ENCODE measurements at regions not wholly inside any gene's neighbourhood (a gene's known extent, or its start where the extent isn't known, plus 50 kb on each side); places are given as distances from the start of the nearest gene placed in this dataset.

DNA sequence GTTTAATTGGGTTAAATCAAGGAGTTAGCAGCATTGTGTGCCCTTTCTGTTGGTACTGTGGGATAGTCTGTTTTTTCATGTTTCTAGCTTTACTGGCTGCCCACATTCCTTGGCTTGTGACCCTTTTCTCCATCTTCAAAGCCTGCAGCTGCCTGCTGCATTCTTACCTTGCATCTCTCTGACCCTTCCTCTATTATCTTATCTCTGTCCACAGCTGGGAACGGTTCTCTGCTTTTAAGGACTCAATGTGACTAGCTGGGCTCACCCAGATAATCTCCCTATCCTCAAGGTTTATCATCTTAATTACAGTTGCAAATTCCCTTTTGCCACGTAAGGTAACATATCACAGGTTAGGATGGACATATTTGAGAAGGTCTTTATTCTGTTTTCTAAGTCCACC lies 199.7 kb downstream of the KCNS3 start:
- TF ChIP-seq, protein P1, sequence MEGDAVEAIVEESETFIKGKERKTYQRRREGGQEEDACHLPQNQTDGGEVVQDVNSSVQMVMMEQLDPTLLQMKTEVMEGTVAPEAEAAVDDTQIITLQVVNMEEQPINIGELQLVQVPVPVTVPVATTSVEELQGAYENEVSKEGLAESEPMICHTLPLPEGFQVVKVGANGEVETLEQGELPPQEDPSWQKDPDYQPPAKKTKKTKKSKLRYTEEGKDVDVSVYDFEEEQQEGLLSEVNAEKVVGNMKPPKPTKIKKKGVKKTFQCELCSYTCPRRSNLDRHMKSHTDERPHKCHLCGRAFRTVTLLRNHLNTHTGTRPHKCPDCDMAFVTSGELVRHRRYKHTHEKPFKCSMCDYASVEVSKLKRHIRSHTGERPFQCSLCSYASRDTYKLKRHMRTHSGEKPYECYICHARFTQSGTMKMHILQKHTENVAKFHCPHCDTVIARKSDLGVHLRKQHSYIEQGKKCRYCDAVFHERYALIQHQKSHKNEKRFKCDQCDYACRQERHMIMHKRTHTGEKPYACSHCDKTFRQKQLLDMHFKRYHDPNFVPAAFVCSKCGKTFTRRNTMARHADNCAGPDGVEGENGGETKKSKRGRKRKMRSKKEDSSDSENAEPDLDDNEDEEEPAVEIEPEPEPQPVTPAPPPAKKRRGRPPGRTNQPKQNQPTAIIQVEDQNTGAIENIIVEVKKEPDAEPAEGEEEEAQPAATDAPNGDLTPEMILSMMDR (IDR thresholded peaks at IDR 0.05): no peak
- no peak for TF ChIP-seq ZFX (IDR thresholded peaks at IDR 0.05; ENCODE audit: borderline replicate concordance)
- H3K27ac ChIP-seq: no peak overlapping the region

DNA sequence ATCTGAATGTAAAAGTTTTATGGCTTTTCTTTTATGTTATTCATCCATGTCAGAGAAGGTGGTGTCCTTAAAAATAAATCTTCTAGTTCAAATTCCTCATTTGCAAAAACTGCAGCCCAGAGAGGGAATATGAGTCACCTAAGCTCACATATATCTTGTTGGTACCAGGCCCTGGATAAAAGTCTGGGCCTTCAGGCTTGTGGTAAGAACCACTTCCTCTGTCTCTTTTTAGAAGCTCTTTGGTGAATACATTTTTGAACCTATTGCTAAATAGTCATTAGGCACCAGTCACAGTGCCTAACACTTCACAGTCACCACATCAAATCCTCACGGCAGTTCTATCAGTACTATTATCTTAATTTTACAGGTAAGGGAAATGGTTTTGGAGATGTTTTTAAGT lies 199.2 kb downstream of the KCNS3 start:
- no peak for TF ChIP-seq ZFX (IDR thresholded peaks at IDR 0.05; ENCODE audit: borderline replicate concordance)
- TF ChIP-seq, protein P1 (IDR thresholded peaks at IDR 0.05): no peak
- no peak overlapping the region for H3K27ac ChIP-seq

DNA sequence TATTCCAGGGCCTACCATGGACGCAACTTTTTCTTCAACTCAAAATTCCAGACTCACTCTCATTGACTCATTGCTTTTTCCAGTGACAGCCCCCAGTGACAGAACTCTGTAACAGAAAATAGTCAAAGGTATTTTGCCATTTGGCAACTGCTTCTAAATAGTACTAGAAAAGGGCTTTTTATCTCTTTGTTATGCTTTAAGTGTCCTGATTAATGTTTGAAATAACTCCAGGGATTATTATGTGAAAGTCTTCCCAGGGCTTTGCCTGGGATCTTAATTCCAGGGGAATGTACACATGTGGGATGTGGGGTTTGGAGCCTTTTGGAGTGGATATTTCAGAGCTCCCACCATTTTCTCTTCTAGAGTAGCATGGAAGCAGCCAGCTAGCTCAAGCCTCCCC lies 198.8 kb downstream of the KCNS3 start:
- TF ChIP-seq ZFX (IDR thresholded peaks at IDR 0.05; ENCODE audit: borderline replicate concordance): no peak
- TF ChIP-seq, protein P1 (IDR thresholded peaks at IDR 0.05): no peak
- H3K27ac ChIP-seq: no peak overlapping the region

DNA sequence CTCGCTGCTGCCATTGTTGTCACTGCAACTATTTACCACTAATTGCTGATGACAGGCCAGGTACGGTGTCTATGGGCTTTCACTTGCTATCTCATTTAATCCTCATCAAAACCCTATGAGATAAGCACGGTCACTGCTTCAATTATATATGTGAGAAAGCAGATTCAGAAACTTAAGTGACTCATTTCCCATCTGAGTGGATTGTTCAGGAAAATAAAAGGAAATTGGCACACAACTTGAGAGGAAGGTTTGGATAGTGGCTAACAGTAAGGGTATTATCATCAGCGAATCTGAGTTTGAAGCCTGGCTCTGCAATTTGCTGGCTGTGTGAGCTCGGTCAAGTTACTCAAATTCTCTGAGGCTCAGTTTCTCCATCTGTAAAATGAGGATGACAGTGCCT lies 196.0 kb downstream of the KCNS3 start:
- TF ChIP-seq, protein P1 (IDR thresholded peaks at IDR 0.05): no peak
- no peak for TF ChIP-seq ZFX (IDR thresholded peaks at IDR 0.05; ENCODE audit: borderline replicate concordance)

DNA sequence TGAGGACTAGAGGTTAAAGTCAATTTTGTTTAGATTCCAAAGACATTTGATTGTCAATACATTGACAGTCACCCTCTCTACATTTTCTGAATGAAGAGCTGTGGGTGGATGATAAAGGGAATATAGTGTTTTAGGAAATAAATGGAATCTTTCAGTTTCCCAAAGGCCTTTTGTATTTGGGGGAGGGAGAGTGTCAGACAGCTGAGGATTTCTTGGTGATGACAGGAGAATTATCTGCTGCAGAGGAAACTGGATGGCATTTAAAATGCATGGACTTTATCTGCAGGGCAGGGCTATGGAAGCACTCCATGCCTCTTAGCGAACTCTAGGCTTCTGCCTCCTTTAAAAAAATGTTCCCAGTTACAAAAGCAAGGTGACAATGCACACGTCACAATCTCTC lies 195.1 kb downstream of the KCNS3 start:
- no peak overlapping the region for H3K27ac ChIP-seq
- TF ChIP-seq, protein P1 (IDR thresholded peaks at IDR 0.05): no peak
- no peak for TF ChIP-seq ZFX (IDR thresholded peaks at IDR 0.05; ENCODE audit: borderline replicate concordance)

More for the DNA sequence above, 196.0 kb downstream of the KCNS3 start:
- H3K27ac ChIP-seq: no peak overlapping the region

DNA sequence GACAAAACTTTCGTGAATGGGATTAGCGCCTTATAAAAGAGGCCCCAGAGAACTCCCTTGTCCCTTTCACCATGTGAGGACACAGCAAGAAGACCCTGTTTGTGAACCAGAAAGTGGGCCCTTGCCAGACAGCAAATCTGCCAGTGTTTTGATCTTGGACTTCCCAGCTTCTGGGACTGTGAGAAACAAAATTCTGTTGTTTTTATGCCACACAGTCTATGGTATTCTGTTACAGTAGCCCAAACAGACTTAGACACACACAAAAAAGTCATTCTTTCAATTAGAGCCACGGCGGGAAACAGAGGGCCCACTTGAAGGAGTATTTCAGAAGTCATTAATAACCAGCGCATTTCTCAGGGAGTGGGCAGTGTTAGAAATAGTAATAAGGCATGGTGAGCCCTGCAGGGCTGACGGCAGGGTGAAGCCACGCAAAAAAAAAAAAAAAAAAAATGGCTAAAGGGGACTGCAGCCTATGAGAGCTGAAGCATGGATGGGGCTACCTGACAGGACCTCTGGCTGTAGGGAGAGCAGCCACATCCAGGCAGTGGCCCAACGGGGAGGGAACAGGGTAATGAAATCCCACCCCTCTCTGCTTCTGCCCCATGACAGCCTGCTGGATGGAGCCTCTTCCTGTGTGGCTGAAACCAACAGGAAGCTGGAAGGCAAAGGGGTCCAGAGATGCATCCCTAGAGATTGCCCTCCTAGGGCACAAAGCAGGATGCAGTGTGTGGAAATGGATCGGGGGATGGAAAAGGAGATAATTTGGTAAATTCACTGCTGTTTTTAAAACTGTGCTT lies 189.3 kb downstream of the KCNS3 start:
- TF ChIP-seq, protein P1 (IDR thresholded peaks at IDR 0.05): no peak
- no peak for TF ChIP-seq ZFX (IDR thresholded peaks at IDR 0.05; ENCODE audit: borderline replicate concordance)
- H3K27ac ChIP-seq: no peak overlapping the region

DNA sequence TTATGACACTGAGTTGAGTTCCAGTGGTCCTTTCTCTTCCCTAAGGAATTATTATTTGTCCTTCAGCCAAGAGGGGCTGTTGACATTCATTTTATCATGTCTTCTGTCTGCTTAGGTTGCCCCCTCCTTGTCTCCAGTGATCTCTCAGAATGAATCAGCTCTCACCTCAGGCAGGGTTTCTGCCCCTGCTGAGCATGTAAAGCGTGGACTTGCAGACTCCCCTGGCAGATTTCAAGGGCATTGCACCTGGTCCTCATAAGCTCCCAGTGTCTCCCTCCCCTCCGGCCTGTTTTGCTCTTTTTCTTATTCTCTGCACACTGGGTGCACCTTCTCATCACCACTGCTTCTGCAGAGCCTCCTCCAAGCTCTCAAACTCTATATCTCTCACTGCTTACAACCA lies 188.4 kb downstream of the KCNS3 start:
- TF ChIP-seq, protein P1 (IDR thresholded peaks at IDR 0.05): no peak
- TF ChIP-seq ZFX (IDR thresholded peaks at IDR 0.05; ENCODE audit: borderline replicate concordance): no peak
- H3K27ac ChIP-seq: no peak overlapping the region
